NK-92 (cell line): ENCODE measurements at regions not wholly inside any gene's neighbourhood (a gene's known extent, or its start where the extent isn't known, plus 50 kb on each side); places are given as distances from the start of the nearest gene placed in this dataset.

Source experiments
- DNase-seq: peaks from one replicate; lab custom pipeline; 2025; ENCODE audit not compliant: unreplicated experiment; lab: John Stamatoyannopoulos, UW

DNA sequence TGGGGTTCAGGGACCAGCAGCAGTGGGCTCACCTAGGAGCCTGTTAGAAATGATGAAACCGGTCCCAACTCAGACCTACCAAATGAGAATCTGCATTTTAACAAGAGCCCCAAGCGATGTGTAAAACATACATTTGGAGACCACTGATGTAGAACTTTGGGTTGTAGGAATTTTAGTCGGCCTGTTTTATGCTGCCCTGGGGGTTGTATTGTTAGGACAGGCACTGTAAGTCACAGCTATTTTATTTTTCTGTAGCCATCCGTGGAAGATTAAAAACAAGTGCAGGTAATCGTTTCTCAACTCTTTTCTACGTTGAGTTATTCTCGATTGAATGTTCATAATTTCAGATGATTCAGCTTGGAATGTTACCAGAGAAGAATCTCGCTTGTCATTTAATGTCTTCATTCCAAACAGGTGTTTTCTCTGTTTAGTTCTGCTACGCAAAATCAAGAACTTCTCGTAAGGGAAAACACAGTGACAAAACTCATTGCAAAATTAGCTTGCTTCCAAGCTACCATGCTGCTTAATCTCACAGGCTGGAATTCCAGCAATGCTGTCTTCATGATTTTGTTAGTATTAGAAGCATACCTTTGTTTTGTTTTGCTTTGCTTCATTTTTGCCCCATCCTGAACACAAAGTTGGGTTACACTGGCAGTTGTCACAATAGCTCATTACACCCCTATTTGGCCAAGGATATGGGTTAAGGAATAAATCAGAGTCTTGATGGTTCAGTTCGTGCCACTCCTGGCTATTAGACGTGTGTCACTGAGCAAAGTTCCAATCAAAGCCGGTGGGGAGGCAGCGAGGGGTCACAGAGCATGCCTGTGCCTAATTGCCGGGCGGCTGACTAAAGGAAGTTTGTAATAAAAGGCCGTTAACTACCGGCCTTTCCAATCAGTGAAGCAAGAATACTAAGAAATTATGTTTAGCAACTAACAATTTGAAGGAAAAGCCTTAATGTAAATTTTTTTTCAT, 676.9 kb downstream of the GATA3 start:
- no peak for DNase-seq

- no peak for DNase-seq
Measured at GRCh38 chr10:8738987-8739386, 684.5 kb downstream of the GATA3 start.

GRCh38 chr10:8752146-8752843, 697.8 kb downstream of the GATA3 start:
- no peak for DNase-seq

DNA sequence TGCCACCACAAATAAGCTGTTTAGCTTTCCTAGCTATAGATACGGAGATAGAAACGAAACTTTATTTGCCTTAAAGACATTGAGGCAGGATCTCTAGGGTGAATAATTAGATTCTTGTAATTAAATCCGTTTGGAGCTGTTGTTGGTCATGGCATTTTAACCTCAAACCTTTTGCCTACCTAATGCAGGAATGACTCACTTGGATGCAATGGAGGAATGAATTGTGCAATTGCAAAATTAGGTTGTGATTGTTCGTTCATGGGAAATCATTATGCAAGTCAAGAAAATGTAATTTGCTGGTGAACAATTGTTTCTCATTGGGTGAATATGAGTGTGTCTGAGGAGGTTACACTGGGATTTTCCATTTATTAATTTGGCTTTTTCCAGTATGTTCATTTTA, 703.5 kb downstream of the GATA3 start:
- no peak for DNase-seq

GRCh38 chr10:8766899-8767298, 712.4 kb downstream of the GATA3 start:
- no peak for DNase-seq

DNA sequence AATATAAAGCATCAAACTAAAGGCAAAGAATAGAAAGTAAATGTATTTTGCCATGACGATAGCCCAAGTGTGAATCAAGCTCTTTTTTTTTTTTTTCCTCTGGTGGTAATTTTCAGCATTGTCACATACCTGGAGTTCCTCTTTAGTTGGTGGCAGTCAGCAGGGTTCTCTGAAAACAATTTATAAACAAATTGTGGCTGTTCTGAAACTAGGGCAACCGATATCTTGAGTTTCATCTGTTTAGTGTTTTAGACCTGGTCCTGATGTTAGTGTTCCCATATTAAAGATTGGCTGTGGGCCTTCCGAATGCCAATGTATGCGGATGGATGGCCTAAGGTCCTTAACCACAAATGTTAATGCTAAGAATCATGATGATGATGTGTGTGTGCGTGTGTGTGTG, 713.1 kb downstream of the GATA3 start:
- DNase-seq, result no peak

GRCh38 chr10:8768341-8768740, 713.9 kb downstream of the GATA3 start:
- no peak for DNase-seq

DNA sequence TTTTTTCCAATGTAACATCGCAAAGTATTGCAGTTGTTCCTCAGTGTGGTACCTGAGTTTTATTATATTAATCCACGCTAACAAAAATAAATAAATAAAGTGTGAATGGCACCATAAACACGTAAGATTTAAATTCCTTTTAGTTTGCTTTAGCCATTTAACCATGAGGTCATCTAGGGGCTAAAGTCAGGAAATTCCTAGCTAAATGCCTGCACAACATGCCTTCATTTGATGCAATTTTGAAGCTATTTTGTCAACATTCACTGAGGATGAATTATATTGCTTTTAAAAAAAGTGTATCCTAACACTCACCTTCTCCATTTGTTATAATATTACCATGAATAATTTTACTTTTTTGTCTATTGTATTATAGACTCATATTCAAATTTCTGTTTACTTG, 714.4 kb downstream of the GATA3 start:
- DNase-seq, result no peak

GRCh38 chr10:8776926-8777622, 722.6 kb downstream of the GATA3 start:
- DNase-seq, result no peak

DNA sequence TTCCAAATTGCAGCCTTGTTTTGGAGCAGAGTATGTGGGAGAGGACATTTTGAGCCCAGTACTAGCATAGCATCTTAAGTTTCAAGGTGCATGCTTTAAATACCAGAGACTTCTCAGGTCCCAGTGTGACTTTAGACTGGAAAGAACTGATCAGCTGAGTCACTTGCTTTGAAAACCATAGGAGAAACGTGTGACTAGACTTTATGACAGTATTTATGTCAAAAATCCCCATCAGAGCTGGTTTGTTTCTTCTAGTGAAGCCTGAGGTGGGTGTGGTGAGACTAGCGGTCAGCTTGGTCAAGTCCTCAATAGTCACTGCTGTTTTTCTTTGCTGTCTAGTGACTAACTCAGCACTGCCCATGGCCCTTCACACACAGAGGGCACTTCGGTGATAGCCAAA, 724.2 kb downstream of the GATA3 start:
- DNase-seq, result no peak

- no peak for DNase-seq
Measured at GRCh38 chr10:8787649-8788048, 733.2 kb downstream of the GATA3 start.

GRCh38 chr10:8790390-8790789, 735.9 kb downstream of the GATA3 start:
- no peak for DNase-seq

GRCh38 chr10:8794860-8795259, 740.4 kb downstream of the GATA3 start:
- DNase-seq, result no peak

- DNase-seq, result no peak
Measured at GRCh38 chr10:8800426-8800825, 745.9 kb downstream of the GATA3 start.

- no peak for DNase-seq
Measured at GRCh38 chr10:8803992-8804391, 749.5 kb downstream of the GATA3 start.

DNA sequence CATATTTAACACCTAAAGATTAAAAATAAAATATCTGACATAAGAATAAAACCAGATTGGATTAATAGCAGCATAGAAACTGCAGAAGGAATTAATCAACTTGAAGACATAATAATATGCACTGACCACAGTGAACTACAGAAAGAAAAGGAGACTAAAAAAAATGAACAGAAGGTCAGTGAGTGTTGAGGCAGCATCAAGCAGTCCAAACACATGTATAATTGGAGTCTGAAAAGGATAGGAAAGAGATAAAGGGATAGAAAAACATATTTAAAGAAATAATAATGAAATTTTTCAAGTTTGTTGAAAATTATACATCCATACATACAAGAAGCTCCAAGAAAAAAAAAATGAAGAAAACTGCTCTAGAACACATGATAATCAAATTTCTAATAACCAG, 756.2 kb downstream of the GATA3 start:
- no peak for DNase-seq

DNA sequence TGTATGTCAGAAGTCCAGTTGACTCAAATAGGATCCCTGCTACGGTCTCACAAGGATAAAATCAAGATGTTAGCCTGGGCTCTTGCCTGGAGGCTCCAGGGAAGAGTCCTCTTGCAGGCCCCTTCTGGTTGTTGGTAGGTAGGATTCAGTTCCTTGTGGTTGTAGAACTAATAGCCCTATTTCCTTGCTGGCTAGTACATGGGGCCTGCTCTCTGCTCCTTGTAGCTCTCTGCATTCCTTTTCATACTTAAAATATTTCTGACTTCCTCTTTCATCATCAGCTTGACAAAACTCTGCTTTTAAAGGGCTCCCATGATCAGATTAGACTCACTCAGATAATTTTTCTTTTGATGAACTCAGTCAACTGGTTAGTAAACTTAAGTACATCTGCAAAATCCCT, 756.7 kb downstream of the GATA3 start:
- DNase-seq, result no peak

- DNase-seq, result no peak
Measured at GRCh38 chr10:8815969-8816368, 761.5 kb downstream of the GATA3 start.

- no peak for DNase-seq
Measured at GRCh38 chr10:8817299-8817698, 762.8 kb downstream of the GATA3 start.

DNA sequence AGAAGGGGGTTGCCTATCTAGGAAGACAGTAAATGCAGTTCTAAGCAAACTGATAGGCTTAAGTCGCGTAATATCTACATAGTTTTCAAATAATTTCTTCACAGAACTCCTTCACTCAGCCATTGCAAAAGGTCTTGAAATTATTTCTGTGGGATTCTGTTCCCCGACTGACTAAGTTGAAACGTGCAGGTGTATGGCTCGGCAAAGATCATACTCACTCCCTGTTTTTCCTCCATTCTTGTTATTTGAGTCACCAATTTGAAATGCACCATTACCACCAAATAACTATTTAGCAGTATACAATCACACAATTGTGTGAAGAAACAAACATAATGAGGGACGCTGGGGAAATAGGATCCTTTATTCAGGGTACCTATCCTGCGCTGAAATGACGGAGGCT, 771.1 kb downstream of the GATA3 start:
- DNase-seq, result no peak

GRCh38 chr10:8829592-8829991, 775.1 kb downstream of the GATA3 start:
- no peak for DNase-seq

GRCh38 chr10:8830048-8830447, 775.6 kb downstream of the GATA3 start:
- DNase-seq, result no peak
